Loucy (cell line): ENCODE measurements at regions not wholly inside any gene's neighbourhood (a gene's known extent, or its start where the extent isn't known, plus 50 kb on each side); places are given as distances from the start of the nearest gene placed in this dataset.

Experiments used
- EZH2phosphoT487 ChIP-seq: fragments of 200-600 bp; IDR thresholded peaks from 2 replicates; pipeline ENCODE4 v1.6.1; 2018; ENCODE audit warnings: antibody characterized with exemption, mild to moderate bottlenecking, moderate library complexity, borderline replicate concordance
- TF ChIP-seq, protein P1 (sequence below): fragments of 200-600 bp; sonication (generic); conservative IDR thresholded peaks from 2 replicates; pipeline ENCODE4 v1.5.1; 2014; ENCODE audit warnings: mild to moderate bottlenecking, antibody characterized with exemption, low read length

- TF ChIP-seq, protein P1, sequence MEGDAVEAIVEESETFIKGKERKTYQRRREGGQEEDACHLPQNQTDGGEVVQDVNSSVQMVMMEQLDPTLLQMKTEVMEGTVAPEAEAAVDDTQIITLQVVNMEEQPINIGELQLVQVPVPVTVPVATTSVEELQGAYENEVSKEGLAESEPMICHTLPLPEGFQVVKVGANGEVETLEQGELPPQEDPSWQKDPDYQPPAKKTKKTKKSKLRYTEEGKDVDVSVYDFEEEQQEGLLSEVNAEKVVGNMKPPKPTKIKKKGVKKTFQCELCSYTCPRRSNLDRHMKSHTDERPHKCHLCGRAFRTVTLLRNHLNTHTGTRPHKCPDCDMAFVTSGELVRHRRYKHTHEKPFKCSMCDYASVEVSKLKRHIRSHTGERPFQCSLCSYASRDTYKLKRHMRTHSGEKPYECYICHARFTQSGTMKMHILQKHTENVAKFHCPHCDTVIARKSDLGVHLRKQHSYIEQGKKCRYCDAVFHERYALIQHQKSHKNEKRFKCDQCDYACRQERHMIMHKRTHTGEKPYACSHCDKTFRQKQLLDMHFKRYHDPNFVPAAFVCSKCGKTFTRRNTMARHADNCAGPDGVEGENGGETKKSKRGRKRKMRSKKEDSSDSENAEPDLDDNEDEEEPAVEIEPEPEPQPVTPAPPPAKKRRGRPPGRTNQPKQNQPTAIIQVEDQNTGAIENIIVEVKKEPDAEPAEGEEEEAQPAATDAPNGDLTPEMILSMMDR: no peak
- no peak for TF ChIP-seq EZH2phosphoT487
Observed at GRCh38 chr1:94303005-94303404, 65.6 kb upstream of the ARHGAP29 start.
